ENCODE measurements at regions not wholly inside any gene's neighbourhood (a gene's known extent, or its start where the extent isn't known, plus 50 kb on each side); places are given as distances from the start of the nearest gene placed in this dataset.

- no peak overlapping the region for H3K4me3 ChIP-seq
- H3K27ac ChIP-seq = no peak overlapping the region
- no peaks in the 10 kb centered on the region for H3K4me1 ChIP-seq (ENCODE audit: control insufficient read depth in 1 of 2, low read depth in 2 of 2)
- no peak for ATAC-seq (ENCODE audit: insufficient number of reproducible peaks, low FRiP score, low read depth)
- no peak for TF ChIP-seq CTCF (IDR thresholded peaks at IDR 0.05)
- no peak for DNase-seq (ENCODE audit: low spot score)
- no peaks in the 10 kb centered on the region for H3K36me3 ChIP-seq
- no peaks in the 10 kb centered on the region for H3K9me3 ChIP-seq
- no peaks in the 10 kb centered on the region for H3K27me3 ChIP-seq (replicated peaks; ENCODE audit: insufficient read depth)
Observed at GRCh38 chr22:49270595-49271368, 556.9 kb downstream of the BRD1 start.

- no peak for DNase-seq (ENCODE audit: low spot score)
- H3K9me3 ChIP-seq = no peaks in the 10 kb centered on the region
- ATAC-seq (ENCODE audit: insufficient number of reproducible peaks, low FRiP score, low read depth) = no peak
- no peaks in the 10 kb centered on the region for H3K36me3 ChIP-seq
- no peak overlapping the region for H3K4me3 ChIP-seq
- H3K4me1 ChIP-seq (ENCODE audit: control insufficient read depth in 1 of 2, low read depth in 2 of 2) = no peaks in the 10 kb centered on the region
- TF ChIP-seq CTCF (IDR thresholded peaks at IDR 0.05) = no peak
- no peak overlapping the region for H3K27ac ChIP-seq
- no peaks in the 10 kb centered on the region for H3K27me3 ChIP-seq (replicated peaks; ENCODE audit: insufficient read depth)
Observed at GRCh38 chr22:49269928-49270327, 557.7 kb downstream of the BRD1 start.

- no peak for TF ChIP-seq CTCF (IDR thresholded peaks at IDR 0.05)
- Histone ChIP-seq H3K9me3 (no peaks in the 10 kb centered on the region), H3K36me3 (no peaks in the 10 kb centered on the region), H3K4me1 (ENCODE audit: control insufficient read depth in 1 of 2, low read depth in 2 of 2) (no peaks in the 10 kb centered on the region), H3K4me3 (no peak overlapping the region), H3K27ac (no peak overlapping the region), H3K27me3 (replicated peaks; ENCODE audit: insufficient read depth) (no peaks in the 10 kb centered on the region)
- ATAC-seq (ENCODE audit: insufficient number of reproducible peaks, low FRiP score, low read depth) = no peak
- no peak for DNase-seq (ENCODE audit: low spot score)
Observed at GRCh38 chr22:49269371-49269770, 558.3 kb downstream of the BRD1 start.

GRCh38 chr22:49268924-49269323 is 558.7 kb downstream of the BRD1 start:
- ATAC-seq (ENCODE audit: insufficient number of reproducible peaks, low FRiP score, low read depth) = no peak
- no peak for TF ChIP-seq CTCF (IDR thresholded peaks at IDR 0.05)
- H3K36me3 ChIP-seq = no peaks in the 10 kb centered on the region
- H3K9me3 ChIP-seq = no peaks in the 10 kb centered on the region
- no peaks in the 10 kb centered on the region for H3K4me1 ChIP-seq (ENCODE audit: control insufficient read depth in 1 of 2, low read depth in 2 of 2)
- no peak overlapping the region for H3K27ac ChIP-seq
- no peak for DNase-seq (ENCODE audit: low spot score)
- no peaks in the 10 kb centered on the region for H3K27me3 ChIP-seq (replicated peaks; ENCODE audit: insufficient read depth)
- no peak overlapping the region for H3K4me3 ChIP-seq

GRCh38 chr22:49267996-49268395 is 559.7 kb downstream of the BRD1 start:
- Histone ChIP-seq H3K27ac (no peak overlapping the region), H3K9me3 (no peaks in the 10 kb centered on the region), H3K4me1 (ENCODE audit: control insufficient read depth in 1 of 2, low read depth in 2 of 2) (no peaks in the 10 kb centered on the region), H3K36me3 (no peaks in the 10 kb centered on the region), H3K27me3 (replicated peaks; ENCODE audit: insufficient read depth) (no peaks in the 10 kb centered on the region), H3K4me3 (no peak overlapping the region)
- TF ChIP-seq CTCF (IDR thresholded peaks at IDR 0.05) = no peak
- ATAC-seq (ENCODE audit: insufficient number of reproducible peaks, low FRiP score, low read depth) (no peak), DNase-seq (ENCODE audit: low spot score) (no peak)
